A204.1 (cell line): ENCODE measurements at regions not wholly inside any gene's neighbourhood (a gene's known extent, or its start where the extent isn't known, plus 50 kb on each side); places are given as distances from the start of the nearest gene placed in this dataset.

Experiments used
- FAIRE-seq: peaks from 2 replicates; lab custom pipeline; 2012; peaks lifted over from hg19 to GRCh38; lab: Jason Lieb, UNC

DNA sequence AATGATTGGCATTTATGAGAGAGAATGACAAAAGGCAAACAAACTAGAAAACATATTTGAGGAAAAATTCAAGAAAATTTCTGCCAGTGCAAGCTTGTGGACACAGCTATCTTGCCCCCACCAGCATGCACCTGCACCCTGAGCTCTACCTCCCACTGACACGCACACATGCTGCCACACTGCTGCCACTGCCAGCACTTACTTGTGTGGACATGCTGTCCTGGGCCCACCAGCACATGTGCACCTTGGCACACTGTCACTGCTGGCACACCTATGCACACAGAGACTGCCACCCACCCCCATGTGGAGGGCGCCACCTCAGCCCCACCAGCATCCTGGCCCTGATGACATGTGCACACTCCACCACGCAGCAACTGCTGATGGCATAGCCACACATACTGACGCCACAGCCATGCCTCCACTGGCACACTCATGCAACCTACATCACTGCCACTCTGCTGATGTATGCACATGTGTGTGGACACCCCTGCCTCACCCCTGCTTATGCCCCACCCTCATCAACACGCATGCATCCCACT is 475.0 kb downstream of the SOX5 start:
- no peak for FAIRE-seq
